K562 (cell line): ENCODE measurements at regions not wholly inside any gene's neighbourhood (a gene's known extent, or its start where the extent isn't known, plus 50 kb on each side); places are given as distances from the start of the nearest gene placed in this dataset.

Experiments used
- BCOR ChIP-seq: fragments of 450-650 bp; IDR thresholded peaks from 2 replicates; pipeline ENCODE4 v1.6.1; 2016
- GATAD2B ChIP-seq: fragments of 450-650 bp; IDR thresholded peaks from 2 replicates; pipeline ENCODE4 v1.6.1; 2017; ENCODE audit warnings: mild to moderate bottlenecking, borderline replicate concordance
- KDM5B ChIP-seq: fragments of 200-600 bp; sonication (generic); IDR thresholded peaks from 2 replicates; pipeline ENCODE4 v1.6.1; 2012; ENCODE audit warnings: low read depth, mild to moderate bottlenecking, moderate library complexity, low read length, control low read depth, inconsistent platforms; ENCODE audit not compliant: insufficient replicate concordance
- KLF1 ChIP-seq: fragments of 450-650 bp; IDR thresholded peaks from 2 replicates; pipeline ENCODE4 v1.6.1; 2016; ENCODE audit warnings: missing genetic modification characterization, missing compliant biosample characterization
- MEIS2 ChIP-seq: fragments of 450-650 bp; IDR thresholded peaks from 2 replicates; pipeline ENCODE4 v1.6.1; 2014; ENCODE audit warnings: mild to moderate bottlenecking; ENCODE audit not compliant: partially characterized antibody
- TEAD4 ChIP-seq, 2 experiments: sonication (generic) in 1 of 2; formaldehyde crosslinking in 1 of 2; IDR thresholded peaks; 2 replicates each; pipeline versions ENCODE4 v1.6.1 to v1.8.0; 2012 to 2022; ENCODE audit warnings: borderline replicate concordance in 1 of 2, inconsistent platforms in 1 of 2, low read length in 1 of 2, mild to moderate bottlenecking in 1 of 2, missing genetic modification reagents in 1 of 2
- ZNF143 ChIP-seq: sonication (generic); formaldehyde crosslinking; IDR thresholded peaks from 2 replicates; pipeline ENCODE4 v1.9.0; 2022; ENCODE audit warnings: mild to moderate bottlenecking, missing genetic modification reagents
- TF ChIP-seq, protein P1 (sequence below), 2 experiments: fragments of 150-350 bp in 1 of 2; IDR thresholded peaks; 2 replicates each; pipeline ENCODE4 v1.6.1; 2012 to 2016; ENCODE audit warnings: low read depth in 2 of 2, low read length in 2 of 2, mild to moderate bottlenecking in 1 of 2, moderate library complexity in 1 of 2
- TF ChIP-seq, protein P2 (sequence below): fragments of 250-450 bp; sonication (Bioruptor Pico); IDR thresholded peaks from 2 replicates; pipeline ENCODE4 v1.4.0; 2020; ENCODE audit warnings: mild to moderate bottlenecking, moderate library complexity, borderline replicate concordance

DNA sequence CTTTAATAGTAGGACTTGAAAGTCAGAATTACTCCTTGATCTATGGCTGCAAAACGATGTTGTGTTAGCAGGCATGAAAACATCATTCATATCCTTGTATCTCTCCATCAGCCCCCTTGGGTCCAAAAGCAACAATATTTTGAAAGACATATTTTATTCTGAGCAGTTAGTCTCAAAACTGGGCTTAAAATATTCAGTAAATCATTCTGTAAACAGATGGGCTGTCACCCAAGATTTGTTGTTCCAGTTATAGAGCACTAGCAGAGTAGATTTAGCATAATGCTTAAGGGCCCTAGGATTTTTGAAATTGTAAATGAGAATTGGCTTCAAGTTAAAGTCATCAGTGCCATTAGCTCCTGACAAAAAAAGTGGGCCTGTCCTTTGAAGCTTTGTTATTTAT, 1565.6 kb downstream of the STIM2 start (continued):
- TF ChIP-seq, protein P1, sequence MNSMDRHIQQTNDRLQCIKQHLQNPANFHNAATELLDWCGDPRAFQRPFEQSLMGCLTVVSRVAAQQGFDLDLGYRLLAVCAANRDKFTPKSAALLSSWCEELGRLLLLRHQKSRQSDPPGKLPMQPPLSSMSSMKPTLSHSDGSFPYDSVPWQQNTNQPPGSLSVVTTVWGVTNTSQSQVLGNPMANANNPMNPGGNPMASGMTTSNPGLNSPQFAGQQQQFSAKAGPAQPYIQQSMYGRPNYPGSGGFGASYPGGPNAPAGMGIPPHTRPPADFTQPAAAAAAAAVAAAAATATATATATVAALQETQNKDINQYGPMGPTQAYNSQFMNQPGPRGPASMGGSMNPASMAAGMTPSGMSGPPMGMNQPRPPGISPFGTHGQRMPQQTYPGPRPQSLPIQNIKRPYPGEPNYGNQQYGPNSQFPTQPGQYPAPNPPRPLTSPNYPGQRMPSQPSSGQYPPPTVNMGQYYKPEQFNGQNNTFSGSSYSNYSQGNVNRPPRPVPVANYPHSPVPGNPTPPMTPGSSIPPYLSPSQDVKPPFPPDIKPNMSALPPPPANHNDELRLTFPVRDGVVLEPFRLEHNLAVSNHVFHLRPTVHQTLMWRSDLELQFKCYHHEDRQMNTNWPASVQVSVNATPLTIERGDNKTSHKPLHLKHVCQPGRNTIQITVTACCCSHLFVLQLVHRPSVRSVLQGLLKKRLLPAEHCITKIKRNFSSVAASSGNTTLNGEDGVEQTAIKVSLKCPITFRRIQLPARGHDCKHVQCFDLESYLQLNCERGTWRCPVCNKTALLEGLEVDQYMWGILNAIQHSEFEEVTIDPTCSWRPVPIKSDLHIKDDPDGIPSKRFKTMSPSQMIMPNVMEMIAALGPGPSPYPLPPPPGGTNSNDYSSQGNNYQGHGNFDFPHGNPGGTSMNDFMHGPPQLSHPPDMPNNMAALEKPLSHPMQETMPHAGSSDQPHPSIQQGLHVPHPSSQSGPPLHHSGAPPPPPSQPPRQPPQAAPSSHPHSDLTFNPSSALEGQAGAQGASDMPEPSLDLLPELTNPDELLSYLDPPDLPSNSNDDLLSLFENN (IDR thresholded peaks at IDR 0.05; ENCODE audit: low read depth in 2 of 2, low read length in 2 of 2) = no peak
- no peak for TF ChIP-seq KLF1 (tag)
- TF ChIP-seq ZNF143 = no peak
- no peak for TF ChIP-seq KDM5B
- no peak for TF ChIP-seq MEIS2
- no peak for TF ChIP-seq BCOR
- TF ChIP-seq, protein P2, sequence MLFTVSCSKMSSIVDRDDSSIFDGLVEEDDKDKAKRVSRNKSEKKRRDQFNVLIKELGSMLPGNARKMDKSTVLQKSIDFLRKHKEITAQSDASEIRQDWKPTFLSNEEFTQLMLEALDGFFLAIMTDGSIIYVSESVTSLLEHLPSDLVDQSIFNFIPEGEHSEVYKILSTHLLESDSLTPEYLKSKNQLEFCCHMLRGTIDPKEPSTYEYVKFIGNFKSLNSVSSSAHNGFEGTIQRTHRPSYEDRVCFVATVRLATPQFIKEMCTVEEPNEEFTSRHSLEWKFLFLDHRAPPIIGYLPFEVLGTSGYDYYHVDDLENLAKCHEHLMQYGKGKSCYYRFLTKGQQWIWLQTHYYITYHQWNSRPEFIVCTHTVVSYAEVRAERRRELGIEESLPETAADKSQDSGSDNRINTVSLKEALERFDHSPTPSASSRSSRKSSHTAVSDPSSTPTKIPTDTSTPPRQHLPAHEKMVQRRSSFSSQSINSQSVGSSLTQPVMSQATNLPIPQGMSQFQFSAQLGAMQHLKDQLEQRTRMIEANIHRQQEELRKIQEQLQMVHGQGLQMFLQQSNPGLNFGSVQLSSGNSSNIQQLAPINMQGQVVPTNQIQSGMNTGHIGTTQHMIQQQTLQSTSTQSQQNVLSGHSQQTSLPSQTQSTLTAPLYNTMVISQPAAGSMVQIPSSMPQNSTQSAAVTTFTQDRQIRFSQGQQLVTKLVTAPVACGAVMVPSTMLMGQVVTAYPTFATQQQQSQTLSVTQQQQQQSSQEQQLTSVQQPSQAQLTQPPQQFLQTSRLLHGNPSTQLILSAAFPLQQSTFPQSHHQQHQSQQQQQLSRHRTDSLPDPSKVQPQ = no peak
- no peak for TF ChIP-seq TEAD4 (IDR thresholded peaks at IDR 0.05; ENCODE audit: low read length)
- no peak for TF ChIP-seq TEAD4 (CRISPR knock-in tag; IDR thresholded peaks at IDR 0.05; ENCODE audit: borderline replicate concordance)
- no peak for TF ChIP-seq GATAD2B
